Sigmoid colon (tissue), 4 donors: ENCODE measurements at regions not wholly inside any gene's neighbourhood (a gene's known extent, or its start where the extent isn't known, plus 50 kb on each side); places are given as distances from the start of the nearest gene placed in this dataset.

Source experiments
- EP300 ChIP-seq, 4 donors: sonication (generic); formaldehyde crosslinking; IDR thresholded peaks; one replicate each; pipeline ENCODE4 v1.6.1; 2017; ENCODE audit warnings: antibody characterized with exemption in 4 of 4
- POLR2A ChIP-seq, 2 donors: fragments of 450-650 bp; IDR thresholded peaks; one replicate each; pipeline ENCODE4 v1.6.1; 2016; ENCODE audit warnings: antibody characterized with exemption in 2 of 2, mild to moderate bottlenecking in 2 of 2, moderate library complexity in 2 of 2
- POLR2AphosphoS5 ChIP-seq, 4 donors: sonication (generic); formaldehyde crosslinking; IDR thresholded peaks; one replicate each; pipeline ENCODE4 v1.6.1; 2017; ENCODE audit warnings: antibody characterized with exemption in 4 of 4
- TF ChIP-seq, protein P1 (sequence below), 4 experiments: fragments of 450-650 bp in 3 of 4; fragments of 200-600 bp in 1 of 4; IDR thresholded peaks; one replicate each; pipeline ENCODE4 v1.5.1; 2016 to 2019; ENCODE audit warnings: antibody characterized with exemption in 4 of 4, mild to moderate bottlenecking in 3 of 4, moderate library complexity in 2 of 4

DNA sequence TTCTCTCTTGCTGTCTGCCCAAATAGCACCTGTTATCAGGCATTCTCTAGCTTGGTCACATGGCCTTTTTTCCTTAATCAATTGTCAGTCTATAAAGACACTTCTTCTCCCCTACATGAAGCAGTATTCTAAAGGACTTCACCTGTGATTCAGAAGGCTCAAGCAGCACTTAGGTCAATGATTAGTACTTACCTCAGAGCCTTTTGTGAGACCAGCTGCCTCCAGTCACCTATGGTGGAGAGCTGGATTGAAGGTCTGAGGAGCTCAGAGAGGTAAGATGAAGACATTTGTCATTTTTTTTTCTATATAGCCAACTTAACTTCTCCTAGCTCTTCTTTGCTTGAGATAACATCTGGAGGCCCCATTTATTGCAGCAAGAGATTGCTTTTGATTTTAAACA is 278.3 kb upstream of the PCSK5 start:
- TF ChIP-seq POLR2AphosphoS5 (IDR thresholded peaks at IDR 0.05) (no peak), POLR2A (IDR thresholded peaks at IDR 0.05) (no peak), EP300 (IDR thresholded peaks at IDR 0.05) (no peak)
- TF ChIP-seq, protein P1, sequence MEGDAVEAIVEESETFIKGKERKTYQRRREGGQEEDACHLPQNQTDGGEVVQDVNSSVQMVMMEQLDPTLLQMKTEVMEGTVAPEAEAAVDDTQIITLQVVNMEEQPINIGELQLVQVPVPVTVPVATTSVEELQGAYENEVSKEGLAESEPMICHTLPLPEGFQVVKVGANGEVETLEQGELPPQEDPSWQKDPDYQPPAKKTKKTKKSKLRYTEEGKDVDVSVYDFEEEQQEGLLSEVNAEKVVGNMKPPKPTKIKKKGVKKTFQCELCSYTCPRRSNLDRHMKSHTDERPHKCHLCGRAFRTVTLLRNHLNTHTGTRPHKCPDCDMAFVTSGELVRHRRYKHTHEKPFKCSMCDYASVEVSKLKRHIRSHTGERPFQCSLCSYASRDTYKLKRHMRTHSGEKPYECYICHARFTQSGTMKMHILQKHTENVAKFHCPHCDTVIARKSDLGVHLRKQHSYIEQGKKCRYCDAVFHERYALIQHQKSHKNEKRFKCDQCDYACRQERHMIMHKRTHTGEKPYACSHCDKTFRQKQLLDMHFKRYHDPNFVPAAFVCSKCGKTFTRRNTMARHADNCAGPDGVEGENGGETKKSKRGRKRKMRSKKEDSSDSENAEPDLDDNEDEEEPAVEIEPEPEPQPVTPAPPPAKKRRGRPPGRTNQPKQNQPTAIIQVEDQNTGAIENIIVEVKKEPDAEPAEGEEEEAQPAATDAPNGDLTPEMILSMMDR (IDR thresholded peaks at IDR 0.05): no peak
